Esophagus squamous epithelium (tissue), 4 donors: ENCODE measurements at regions not wholly inside any gene's neighbourhood (a gene's known extent, or its start where the extent isn't known, plus 50 kb on each side); places are given as distances from the start of the nearest gene placed in this dataset.

Experiments
- CTCF ChIP-seq, 6 experiments: fragments of 450-650 bp in 4 of 6; fragments of 200-600 bp in 2 of 6; sonication (generic) in 2 of 6; IDR thresholded peaks; one replicate each; pipeline ENCODE4 v1.5.1; 2016 to 2019; ENCODE audit warnings: antibody characterized with exemption in 6 of 6, mild to moderate bottlenecking in 4 of 6, moderate library complexity in 4 of 6
- POLR2A ChIP-seq, 4 donors: fragments of 450-650 bp; IDR thresholded peaks; one replicate each; pipeline ENCODE4 v1.6.1; 2017; ENCODE audit warnings: antibody characterized with exemption in 4 of 4, mild to moderate bottlenecking in 4 of 4, moderate library complexity in 3 of 4

DNA sequence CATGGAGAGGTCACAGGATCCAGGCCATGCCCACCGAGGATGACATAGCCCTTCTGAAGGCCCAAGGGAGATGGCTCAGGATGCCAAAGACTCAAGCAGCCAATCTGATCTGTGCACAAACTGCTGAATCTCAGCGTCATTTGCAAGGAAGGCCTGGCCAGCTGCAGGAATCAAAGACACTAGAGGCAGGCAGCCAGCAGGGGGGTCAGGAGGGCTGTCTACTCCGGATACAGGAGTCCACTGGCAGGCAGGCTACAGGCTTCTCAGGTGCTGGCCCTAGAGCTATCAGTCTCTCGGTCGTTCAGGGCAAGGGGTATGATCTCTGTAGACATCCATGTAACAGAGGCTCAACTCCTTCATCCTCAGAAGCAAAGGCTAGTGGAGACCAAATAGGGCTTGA, 1735.3 kb downstream of the TP53TG3F start:
- TF ChIP-seq CTCF (IDR thresholded peaks at IDR 0.05) (no peak), POLR2A (IDR thresholded peaks at IDR 0.05) (no peak)
